HG03097 (cell line): ENCODE measurements at regions not wholly inside any gene's neighbourhood (a gene's known extent, or its start where the extent isn't known, plus 50 kb on each side); places are given as distances from the start of the nearest gene placed in this dataset.
"Not testable (repeated sequence)": the region's sequence is repeated elsewhere in the genome, so short reads cannot be mapped to it uniquely, and the experiment has no call there.

Source experiments
- ATAC-seq: cut with Tn5 transposase; IDR thresholded peaks from one replicate; pipeline ENCODE4 v1.9.1; 2021; ENCODE audit not compliant: unreplicated experiment, low FRiP score

- ATAC-seq, result not testable (repeated sequence)
Observed at GRCh38 chr18:104264-104663, 54.1 kb upstream of the USP14 start.

GRCh38 chr18:105161-106053 is 53.0 kb upstream of the USP14 start:
- ATAC-seq, result not testable (repeated sequence)

GRCh38 chr18:106054-106851 is 52.1 kb upstream of the USP14 start:
- ATAC-seq, result not testable (repeated sequence)

GRCh38 chr18:106868-107384 is 51.4 kb upstream of the USP14 start:
- not testable (repeated sequence) for ATAC-seq

GRCh38 chr18:107464-107863 is 50.9 kb upstream of the USP14 start:
- ATAC-seq, result not testable (repeated sequence)

- ATAC-seq, result peak; percentile 64
Observed at GRCh38 chr18:107947-108664, 50.3 kb upstream of the USP14 start.
